ENCODE measurements at regions not wholly inside any gene's neighbourhood (a gene's known extent, or its start where the extent isn't known, plus 50 kb on each side); places are given as distances from the start of the nearest gene placed in this dataset.
"Not testable (repeated sequence)": the region's sequence is repeated elsewhere in the genome, so short reads cannot be mapped to it uniquely, and the experiment has no call there.

- not testable (repeated sequence) for DNase-seq (ENCODE audit: low read depth)
Observed at GRCh38 chr1:145482214-145482860, 56.9 kb upstream of the NBPF20 start.

GRCh38 chr1:145475962-145476361, 50.6 kb upstream of the NBPF20 start:
- DNase-seq (ENCODE audit: low read depth), result not testable (repeated sequence)

GRCh38 chr1:145475369-145475915, 50.0 kb upstream of the NBPF20 start:
- DNase-seq (ENCODE audit: low read depth), result peak; percentile 33

All from ELR (cell line).